ENCODE measurements at regions not wholly inside any gene's neighbourhood (a gene's known extent, or its start where the extent isn't known, plus 50 kb on each side); places are given as distances from the start of the nearest gene placed in this dataset.
"Not testable (repeated sequence)": the region's sequence is repeated elsewhere in the genome, so short reads cannot be mapped to it uniquely, and the experiment has no call there.

DNA sequence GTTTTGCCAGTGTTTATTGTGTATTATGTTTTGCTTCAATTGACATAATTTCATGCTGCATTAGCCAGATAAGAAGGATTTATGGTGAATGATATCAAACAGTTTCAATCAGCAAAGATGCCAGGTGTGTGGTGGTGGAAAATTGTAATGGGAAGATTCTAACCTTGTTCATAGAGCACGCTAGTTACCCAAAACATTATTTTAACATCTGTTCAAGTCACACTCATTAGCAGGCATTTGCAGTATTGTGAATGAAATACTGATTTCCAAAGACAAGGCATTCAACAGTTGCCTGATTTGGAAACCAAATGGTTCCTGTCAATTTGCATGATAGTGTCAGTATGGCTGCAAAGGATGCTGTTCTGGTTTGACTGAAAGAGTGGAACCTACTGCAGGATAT lies 129.7 kb downstream of the EPC1 start:
- FAIRE-seq: no peak

- FAIRE-seq: not testable (repeated sequence)
Observed at GRCh38 chr10:32213838-32214237, 133.1 kb downstream of the EPC1 start.

- FAIRE-seq: no peak
Observed at GRCh38 chr10:32211046-32211363, 136.0 kb downstream of the EPC1 start.

- FAIRE-seq: no peak
Observed at GRCh38 chr10:32210306-32211045, 136.5 kb downstream of the EPC1 start.

- not testable (repeated sequence) for FAIRE-seq
Observed at GRCh38 chr10:32208005-32208404, 139.0 kb downstream of the EPC1 start.

DNA sequence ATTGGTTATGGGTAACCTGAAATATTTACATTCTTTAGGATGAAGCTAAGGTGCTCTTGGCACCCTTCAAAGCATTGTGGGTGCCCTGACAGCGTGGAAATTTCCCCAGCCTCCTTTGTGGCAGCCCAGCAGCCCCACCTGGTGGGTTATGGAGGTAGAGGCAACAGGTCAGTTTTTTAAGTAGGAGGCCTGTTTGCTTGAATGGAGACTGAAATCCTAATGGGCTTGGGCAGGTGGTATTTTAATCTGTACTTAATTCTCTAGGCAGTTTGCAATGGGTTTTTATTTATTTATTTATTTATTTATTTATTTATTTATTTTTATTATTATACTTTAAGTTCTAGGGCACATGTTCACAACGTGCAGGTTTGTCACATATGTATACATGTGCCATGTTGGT lies 139.4 kb downstream of the EPC1 start:
- FAIRE-seq: peak; percentile 46

DNA sequence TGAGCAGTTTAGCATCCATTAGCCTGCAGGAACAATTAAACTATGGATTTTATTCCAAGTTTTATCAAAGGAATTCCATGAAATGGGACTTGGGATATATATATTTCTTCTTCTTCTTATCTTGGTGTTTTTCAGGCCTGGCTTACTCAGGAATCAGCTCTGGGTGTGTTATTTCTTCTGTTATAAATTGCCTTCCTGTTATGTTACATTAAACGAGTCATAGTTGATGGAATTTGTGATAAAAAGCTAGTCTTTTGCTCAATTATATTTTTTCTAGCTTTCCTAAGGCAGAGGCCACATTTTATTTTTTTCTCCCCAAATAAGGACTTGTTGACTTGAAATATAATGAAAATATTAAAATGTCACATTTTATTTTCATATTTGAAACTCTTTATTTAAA lies 141.3 kb downstream of the EPC1 start:
- no peak for FAIRE-seq

DNA sequence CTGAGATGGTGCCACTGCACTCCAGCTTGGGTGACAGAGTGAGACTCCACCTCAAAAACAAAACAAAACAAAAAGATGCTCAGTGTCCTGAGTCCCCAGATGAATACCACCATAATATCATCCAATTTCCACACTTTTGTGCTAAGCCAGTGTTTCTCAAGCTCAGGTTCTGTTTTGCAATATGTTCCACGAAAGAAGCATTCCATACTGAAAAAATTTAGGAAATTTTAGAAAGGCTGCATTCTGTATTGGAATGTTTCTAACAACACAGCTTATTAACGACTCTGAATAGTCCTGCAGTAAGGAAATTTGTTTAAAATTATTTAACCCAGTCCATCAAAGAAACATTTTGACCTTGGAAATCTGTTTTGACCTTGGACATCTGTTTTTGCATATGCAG lies 142.4 kb downstream of the EPC1 start:
- no peak for FAIRE-seq

DNA sequence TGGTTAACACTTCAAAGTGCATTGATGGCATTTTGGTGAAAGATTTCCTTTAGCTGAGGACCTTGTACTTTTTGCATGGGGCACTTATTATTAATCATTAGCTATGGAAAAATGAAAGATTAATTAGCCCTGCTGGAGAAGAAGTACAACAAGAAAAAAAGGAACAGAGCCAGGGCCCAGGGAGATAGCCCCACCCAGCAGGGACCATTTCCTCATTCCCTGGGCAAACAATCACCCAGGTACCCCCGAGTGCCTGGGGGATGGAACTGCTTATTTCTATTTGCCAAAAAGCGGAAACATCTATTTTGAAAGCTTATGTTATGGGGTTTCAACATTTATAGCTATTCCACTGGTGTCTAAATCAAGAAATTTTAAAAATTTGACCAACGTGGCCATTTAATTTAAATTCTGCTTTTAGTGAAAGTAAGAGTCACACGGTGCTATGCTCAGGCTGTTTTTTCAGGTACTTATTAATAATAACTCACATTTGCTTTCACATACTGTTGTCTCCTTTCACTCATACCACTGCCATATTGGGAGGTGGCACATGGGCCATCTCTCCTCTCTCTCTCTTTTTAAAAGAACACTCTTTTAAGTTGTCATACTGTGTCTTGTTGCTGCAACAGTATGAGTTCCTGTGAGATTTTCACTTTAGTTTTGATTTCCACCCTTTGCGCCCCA lies 143.6 kb upstream of the KIF5B start:
- FAIRE-seq: no peak

DNA sequence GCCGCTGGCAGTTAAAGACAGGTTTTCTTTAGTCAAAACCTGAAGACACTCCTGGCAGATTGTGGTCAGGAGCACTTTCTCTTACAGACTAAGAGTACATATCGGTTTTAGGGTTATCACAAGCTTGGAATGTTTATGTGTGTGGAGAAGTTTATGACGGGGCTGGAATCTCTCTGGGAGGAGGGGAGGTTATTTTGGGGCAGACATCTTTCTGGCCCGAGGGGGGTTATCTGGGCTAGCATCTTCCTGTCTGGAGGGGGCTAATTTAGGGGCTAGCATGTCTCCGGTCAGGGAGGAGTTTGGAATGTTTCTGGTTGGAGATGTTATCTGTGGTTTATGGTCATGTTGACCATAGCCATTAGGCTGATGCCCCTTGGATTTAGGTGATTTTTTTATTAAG lies 141.2 kb upstream of the KIF5B start:
- FAIRE-seq: no peak

- peak; percentile 96 for FAIRE-seq
Observed at GRCh38 chr10:32190890-32191491, 134.8 kb upstream of the KIF5B start.

DNA sequence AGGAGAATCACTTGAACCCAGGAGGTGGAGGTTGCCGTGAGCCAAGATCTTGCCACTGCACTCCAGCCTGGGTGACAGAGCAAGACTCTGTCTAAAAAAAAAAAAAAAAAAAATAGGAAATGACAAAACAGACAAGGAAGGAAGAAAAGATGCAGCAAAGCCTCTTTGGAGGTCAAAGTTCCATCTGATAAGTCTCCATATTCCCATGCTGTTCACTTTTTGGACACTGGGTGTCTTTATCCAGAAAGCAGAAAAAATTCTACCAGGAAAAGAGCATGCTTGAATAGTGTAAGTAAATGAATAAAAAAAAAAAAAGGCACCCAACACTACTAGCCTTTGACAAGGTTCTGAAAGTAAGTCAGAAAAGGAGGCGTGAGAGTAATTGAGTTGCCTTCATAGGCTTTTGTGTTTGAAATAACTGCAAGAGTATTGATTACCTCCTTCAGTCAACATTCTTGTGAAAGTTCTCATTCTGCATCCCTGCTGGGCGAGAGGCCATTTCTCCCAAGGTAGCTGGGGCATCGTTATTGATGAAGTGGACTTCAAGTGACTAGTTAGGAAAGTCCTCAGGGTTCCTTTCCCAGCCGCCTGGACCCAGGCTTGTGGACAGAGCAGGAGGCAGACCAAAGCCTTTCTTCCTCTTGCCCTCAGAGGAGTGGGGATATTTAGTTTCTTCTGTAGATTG lies 133.3 kb upstream of the KIF5B start:
- FAIRE-seq: no peak

DNA sequence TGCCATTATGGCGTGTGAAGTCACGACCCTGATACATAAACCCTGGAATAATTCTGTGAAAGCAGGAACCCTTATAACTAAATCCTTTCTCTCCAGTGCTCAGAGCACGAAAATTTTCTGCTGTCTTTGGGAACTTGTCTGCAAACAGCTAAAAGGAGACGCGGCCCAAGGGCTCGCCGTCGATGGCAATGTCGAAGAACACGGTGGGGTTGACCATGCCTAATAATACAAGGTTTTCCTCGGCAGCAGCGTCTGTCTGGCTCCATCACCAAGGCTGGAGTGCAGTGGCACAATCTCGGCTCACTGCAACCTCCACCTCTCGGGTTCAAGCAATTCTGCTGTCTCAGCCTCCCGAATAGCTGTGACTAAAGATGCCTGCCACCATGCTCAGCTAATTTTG lies 132.4 kb upstream of the KIF5B start:
- FAIRE-seq: not testable (repeated sequence)

- FAIRE-seq: no peak
Observed at GRCh38 chr10:32187686-32188085, 131.5 kb upstream of the KIF5B start.

GRCh38 chr10:32183652-32184051 lies 127.4 kb upstream of the KIF5B start:
- not testable (repeated sequence) for FAIRE-seq

DNA sequence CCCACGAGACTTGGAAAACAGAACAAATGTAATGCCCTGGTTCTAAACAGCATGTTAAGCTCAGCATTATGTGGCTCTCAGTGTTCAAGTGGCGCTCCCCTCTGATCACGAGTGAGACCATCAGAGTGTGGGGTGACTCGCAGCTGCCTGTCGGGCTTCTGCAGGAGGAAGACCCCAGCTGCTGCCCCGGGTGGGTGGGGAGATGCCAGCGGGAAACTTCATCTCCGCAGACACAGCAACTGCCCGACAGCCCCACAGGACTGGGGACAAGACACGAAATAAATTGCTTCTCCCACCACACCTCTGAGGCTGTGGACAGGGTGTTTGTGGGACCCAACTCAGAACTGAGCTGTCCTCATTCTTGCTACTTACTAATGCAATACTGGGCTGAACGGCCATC lies 126.3 kb upstream of the KIF5B start:
- FAIRE-seq: no peak

- FAIRE-seq: no peak
Observed at GRCh38 chr10:32180390-32181280, 124.4 kb upstream of the KIF5B start.

- no peak for FAIRE-seq
Observed at GRCh38 chr10:32179836-32180235, 123.6 kb upstream of the KIF5B start.

DNA sequence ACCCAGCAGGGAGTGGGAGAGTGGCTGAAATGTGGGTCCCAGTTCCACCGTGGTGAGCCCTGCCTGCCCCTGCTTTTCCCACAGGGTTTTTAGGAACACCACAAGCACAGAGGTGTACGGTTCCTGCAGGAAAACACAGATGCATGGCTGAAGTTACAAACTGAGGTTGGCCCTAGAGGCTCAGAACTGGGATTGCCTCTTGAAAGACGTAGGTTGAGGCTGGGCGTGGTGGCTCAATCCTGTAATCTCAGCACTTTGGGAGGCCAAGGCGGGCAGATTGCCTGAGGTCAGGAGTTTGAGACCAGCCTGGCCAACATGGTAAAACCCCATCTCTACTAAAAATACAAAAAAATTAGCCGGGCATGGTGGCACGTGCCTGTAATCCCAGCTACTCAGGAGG lies 121.4 kb upstream of the KIF5B start:
- not testable (repeated sequence) for FAIRE-seq

DNA sequence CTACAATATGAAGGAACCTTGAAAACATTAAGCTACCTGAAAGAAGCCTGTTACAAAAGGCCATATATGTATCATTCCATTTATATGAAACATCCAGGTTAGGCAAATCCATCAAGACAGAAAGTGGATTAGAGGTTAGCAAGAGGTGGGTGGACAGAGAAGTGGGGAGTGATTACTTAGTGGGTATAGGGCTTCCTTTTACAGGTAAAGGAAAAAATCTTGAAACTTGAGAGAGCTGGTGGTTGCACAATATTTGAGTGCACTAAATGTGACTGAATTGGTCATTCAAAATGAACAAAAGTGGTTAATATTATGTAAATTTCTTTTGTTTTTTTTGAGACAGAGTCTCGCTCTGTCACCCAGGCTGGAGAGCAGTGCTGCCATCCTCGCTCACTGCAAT lies 119.4 kb upstream of the KIF5B start:
- no peak for FAIRE-seq

GRCh38 chr10:32174349-32174893 lies 118.2 kb upstream of the KIF5B start:
- no peak for FAIRE-seq

GRCh38 chr10:32171204-32171603 lies 115.0 kb upstream of the KIF5B start:
- no peak for FAIRE-seq
